GM19452 (cell line): ENCODE measurements at regions not wholly inside any gene's neighbourhood (a gene's known extent, or its start where the extent isn't known, plus 50 kb on each side); places are given as distances from the start of the nearest gene placed in this dataset.

ENCODE experiments used
- ATAC-seq: cut with Tn5 transposase; IDR thresholded peaks from one replicate; pipeline ENCODE4 v1.9.1; 2021; ENCODE audit not compliant: unreplicated experiment

DNA sequence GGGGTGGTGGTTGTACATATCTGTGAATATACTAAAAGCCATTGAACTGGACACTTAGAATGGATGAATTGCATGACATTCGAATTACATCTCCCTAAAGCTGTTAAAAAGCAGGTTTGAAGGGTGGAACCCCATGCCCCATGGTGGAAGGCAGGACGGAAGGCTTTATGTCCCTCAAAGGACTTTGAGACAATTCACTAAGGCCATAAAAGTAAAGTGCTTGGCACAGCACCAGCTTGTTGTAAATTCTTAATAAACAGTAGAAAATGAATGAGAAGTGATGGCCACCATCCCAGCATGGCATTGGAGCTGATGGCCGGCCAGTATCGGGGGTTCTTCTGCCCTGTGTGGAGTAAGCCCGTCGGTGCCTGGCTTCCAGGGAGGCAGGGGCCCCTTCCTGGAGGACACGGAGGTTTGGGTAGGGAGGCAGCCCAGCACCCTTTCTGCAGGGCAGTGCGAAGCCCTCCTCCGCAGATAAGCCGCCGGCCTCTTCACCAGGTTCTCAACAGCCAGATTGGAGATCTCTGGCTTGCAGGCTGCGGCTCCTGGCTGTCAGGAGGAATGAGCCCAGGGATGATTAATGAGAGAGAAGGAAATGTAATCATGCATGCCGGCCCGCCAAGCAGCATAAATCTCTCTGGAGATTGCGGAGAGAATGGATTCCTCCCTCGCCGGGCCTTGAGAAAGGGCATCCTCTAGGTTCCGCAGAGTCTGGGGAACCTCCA is 346.9 kb downstream of the FOXL1 start:
- no peak for ATAC-seq

DNA sequence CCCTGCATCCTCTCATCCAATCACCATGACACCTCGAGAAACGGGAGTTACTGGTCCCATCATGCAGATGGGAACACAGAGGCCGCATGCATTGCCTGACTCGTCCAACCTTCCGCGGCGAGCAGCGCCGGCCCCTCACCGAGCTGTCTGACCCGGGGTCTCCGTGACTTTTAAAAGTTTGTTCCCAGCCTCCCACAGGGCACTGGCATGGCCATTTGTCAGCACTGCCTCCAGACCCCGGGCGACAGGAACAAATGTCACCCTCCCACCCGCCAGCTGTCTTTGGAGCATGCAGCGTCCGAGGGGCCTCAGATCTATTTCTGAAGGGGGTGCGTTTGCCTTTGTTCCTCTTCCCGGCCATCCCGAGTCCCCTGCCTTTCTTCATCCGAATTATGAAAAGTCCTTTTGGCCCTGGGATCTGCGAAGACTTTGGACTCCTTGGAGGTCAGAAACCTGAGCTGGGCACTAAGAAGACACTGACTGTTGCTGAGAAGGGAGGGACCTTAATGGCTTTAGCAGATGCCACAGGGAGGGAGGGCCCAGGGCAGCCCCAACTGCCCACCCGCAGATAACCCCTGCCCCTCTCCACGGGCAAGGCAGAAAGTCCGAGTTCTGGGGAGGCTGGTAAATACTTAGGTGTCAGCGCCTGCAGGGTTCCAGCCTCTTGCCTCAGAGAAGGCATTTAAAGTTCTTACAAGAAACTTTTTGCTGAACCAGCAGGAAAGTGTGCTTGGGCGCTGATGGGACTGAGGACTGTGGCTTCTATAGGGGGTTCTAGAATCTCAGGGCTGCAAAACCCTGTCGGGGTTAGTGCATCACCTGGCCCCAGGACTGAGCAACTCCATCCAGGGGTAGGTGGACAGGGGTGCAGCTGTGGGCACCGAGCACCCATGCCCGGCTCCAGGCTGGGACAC is 348.1 kb downstream of the FOXL1 start:
- no peak for ATAC-seq

DNA sequence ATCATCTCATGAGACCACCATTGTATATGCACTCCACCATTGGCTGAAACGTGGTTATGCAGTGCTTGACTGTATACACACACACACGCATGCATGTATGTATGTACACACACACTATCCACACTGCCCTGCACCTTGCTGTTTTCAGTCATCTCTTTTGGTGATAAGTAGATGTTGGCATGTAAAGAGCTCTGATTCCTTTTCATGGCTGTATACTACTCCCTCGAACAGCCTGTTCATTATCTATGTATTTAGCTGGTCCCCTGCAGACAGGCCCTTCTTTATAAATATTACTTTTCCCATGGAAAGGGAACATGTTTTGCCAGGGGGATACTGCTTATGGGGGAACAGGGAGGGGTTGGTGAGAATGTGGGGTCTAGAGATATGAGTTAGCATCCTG is 349.4 kb downstream of the FOXL1 start:
- no peak for ATAC-seq

DNA sequence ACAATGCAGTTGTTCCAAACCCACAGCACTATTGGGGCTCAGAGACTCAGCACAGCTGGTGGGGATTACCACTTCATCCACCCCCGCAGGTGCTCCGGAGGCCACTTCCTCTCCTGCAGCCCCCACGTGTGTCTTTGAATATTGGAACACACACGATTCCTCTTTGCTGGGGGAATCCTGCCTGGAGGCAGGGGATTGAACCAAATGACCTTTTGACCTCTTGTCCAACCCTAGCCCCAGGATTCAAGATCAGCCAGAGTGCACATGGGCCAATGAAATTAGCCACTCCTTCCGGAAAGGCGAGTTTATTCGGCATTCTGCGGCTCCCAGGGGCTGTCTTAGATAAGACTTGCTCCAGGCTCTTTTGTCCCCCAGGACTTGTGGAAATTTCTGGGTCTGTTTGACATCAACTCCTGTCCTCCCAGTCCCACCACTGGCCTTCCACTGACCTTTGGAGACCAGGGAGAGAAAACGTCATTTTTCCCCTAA is 350.2 kb downstream of the FOXL1 start:
- no peak for ATAC-seq

DNA sequence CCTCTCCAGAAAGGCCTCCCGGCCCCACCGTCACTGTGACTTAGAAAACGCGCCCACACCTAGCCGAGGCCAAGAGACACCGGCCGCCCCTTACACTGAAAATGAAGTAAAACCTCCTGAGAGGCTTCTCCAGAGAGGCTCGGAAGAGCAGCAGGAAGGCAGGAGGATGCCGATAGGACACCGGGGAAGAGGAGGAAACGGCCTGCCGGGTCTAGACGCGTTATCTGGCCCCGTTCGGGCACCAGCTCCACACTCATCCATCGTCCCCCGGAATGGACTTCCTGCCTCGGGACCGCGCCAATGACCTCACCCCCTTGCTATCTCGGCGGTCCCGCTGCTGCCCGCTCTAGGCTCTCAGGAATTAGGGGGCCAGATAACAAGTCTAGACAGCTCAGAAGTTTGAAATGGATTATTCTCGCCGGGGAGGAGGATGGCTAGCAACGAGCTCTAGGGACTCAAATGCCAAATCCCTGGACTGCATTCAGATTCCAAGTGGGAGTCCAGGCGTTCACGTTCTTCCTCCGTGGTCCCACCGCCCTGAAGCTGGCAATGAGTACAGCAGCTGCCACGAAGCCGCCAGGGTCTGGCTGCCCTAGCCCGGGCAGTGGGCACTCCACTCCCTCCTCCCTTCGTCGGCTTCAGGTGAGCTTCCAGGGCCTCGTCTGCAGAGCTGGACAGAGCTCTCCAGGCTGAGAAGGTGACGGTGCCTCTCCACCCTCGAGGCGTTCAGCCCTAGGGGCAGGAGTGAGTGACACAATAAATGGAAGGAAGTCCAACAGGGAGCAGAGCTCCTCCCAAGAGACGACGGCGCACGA is 350.9 kb downstream of the FOXL1 start:
- ATAC-seq = no peak

DNA sequence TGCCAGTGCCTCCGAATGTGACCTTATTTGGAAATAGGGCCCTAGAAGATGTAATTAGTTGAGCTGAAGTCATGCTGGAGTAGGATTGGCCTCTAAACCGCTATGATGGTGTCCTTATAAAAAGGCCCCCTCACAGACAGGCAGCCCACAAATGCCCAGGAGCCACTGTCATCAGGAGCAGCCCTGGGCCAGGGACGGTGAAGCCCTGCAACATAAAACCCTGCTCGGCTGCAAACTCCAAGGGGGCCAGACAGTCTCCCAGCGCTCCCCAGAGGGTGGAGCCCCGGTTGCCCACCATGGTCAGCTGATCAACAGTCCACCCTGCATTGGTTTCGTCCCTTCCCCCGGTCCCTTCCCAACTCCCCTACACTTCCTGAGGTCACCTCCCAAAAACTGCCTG is 351.7 kb downstream of the FOXL1 start:
- ATAC-seq = no peak

DNA sequence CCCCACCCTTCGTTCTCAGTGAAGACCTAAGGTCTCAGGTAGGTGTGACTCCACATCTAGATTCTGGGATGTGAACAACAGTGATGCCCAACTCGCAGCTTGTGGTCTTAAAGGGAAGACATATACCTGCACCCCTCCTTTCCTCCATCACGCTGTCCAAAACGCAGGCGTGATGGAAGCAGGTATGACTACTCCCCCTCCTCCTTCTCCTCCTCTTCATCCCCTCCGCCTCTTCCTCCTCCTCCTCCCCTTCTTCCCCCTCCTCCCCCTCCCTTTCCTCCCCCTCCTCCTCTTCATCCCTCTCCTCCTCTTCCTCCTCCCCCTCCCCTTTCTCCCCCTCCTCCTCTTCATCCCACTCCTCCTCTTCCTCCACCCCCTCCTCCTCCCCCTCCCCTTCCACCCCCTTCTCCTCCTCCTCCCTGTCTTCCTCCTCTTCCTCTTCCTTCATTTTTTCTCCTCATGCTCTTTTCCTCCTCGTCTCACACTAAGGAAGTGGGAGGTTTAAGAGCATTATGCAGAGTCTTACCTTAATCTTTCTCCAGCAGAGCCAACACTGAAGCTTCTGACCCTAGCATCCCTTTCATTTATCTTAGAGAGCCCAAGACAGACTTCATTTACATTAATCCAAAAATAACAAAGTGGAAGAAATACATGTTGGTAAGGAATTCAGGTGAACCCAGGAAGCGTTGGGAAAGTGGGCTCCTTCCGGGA is 352.5 kb downstream of the FOXL1 start:
- no peak for ATAC-seq

DNA sequence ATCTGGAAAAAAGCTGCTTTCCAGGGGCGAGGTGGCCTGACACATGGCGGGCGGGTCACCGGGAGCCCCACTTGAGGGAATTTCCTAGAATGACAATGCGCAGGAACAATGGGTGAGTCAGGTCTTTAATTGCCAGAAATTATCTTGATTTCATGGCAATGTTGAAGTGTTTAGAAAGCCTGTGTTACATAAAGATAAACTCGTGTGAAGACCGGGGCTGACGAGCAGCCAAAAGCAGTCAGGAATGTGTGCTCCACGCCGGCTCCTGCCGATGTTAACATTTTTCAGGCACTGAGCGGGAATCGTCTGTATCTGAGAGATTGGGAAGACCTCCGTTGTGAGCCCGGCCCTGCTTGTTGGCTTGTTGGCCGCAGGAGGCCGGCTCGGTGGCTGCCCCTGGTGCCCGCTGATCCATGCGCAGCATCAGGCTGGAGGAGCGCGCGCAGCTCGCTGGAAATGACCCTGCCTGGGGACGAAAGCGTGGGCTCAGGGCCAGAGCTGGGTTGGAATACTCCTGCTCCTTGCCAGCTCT is 353.1 kb downstream of the FOXL1 start:
- no peak for ATAC-seq

DNA sequence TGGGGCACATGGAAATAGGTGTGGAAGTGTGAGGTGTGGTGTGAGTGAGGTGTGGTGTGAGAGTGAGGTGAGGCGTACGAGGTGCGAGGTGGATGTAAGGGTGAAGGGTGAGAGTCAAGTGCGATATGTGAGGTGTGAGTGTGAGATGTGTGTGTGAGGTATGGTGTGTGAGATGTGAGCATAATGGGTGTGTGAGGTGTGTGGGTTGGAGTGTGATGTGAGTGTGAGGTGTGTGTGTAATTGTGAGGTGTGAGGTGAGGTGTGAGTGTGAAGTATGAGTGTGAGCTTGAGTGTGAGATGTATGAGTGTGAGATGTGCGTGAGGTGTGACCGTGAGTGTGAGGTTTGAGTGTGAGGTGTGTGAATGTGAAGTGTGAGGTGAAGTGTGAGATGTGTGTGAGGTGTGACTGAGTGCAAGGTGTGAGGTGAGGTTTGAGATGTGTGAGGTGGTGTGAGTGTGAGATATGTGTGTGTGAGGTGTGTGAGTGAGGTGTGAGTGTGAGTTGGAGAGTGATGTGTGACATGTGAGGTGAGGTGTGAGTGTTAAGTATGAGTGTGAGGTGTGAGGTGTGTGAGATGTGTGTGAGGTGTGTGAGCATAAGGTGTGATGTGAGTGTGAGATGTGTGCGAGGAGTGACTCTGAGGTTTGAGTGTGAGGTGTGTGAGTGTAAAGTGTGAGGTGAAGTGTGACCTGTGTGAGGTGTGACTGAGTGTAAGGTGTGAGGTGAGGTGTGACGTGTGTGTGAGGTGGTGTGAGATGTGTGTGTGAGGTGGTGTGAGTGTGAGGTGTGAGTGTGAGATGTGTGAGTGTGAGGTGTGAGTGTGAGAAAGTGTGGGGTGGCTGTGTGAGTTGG is 354.0 kb downstream of the FOXL1 start:
- no peak for ATAC-seq

DNA sequence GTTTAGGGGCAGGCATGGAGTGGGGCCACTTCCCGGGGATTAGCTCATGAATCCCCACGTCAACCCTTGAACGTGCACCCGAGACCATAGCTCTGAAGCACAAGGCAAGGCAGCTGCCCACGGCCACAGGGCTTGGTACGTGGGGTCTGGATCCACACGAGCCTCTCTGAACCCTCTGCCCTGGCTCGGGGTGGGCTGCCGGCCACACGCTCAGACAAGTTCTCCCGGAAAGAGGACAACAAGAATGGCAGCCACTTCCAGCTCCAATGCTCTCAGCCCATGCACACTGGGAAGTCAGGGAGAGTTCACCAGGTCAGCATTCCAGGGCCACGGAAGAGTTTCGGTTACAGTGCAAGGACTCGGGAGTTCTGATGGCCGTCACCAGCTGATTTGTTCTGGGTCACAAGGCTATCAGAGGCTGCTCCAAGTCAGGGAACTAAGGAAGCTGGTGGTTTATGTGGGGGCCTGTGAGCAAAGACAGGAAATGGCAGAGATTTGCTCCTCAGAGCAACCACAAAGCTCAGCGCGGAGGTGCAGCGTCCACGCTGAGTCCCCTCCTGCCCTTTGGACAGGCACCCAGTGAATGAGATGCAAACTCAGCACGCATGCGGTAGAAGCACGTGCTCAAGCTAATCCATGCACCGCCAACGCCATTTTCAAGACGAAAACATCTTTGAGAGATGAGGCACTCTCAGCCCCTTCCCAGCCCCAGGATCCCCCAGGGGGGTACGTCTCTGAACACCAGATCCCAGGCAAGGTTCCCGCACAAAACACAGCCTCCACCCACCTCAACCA is 356.4 kb downstream of the FOXL1 start:
- ATAC-seq = no peak

DNA sequence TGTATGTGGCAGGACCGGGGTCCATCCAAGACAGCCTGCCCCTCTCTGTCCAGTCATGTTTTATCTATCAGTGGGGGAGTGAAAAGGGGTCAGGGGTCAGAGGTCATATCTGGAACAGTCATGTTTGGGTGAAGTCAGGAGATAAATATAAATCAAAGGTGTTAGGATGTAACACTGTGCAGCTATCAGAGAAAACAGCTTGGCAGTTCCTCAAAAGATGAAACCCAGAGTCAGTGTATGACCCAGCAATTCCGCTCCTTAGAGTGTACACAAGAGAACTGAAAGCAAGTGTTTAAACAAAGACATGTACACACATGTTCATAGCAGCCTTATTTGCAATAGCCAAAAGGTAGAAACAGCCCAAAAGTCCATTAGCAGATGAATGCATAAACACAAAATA is 361.3 kb downstream of the FOXL1 start:
- ATAC-seq = no peak

DNA sequence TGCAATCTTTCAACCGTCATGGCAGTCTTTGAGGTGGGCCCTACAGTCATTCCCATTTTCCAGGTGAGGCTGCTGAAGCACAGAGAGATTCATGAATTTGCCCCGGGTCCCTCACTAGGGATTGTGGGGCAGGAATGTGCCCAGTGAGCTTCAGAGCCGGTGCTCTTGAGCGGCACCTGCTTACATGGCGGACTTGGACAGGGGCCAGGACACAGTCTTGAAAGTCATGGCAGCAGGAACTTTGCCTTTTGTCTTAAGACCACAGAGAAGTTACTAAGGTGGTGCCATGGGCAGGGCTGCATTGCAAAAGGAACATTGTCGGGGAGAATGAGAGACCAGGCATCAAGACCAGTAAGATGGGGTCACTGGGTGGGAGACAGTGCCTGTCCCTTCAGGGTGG is 363.4 kb downstream of the FOXL1 start:
- no peak for ATAC-seq

DNA sequence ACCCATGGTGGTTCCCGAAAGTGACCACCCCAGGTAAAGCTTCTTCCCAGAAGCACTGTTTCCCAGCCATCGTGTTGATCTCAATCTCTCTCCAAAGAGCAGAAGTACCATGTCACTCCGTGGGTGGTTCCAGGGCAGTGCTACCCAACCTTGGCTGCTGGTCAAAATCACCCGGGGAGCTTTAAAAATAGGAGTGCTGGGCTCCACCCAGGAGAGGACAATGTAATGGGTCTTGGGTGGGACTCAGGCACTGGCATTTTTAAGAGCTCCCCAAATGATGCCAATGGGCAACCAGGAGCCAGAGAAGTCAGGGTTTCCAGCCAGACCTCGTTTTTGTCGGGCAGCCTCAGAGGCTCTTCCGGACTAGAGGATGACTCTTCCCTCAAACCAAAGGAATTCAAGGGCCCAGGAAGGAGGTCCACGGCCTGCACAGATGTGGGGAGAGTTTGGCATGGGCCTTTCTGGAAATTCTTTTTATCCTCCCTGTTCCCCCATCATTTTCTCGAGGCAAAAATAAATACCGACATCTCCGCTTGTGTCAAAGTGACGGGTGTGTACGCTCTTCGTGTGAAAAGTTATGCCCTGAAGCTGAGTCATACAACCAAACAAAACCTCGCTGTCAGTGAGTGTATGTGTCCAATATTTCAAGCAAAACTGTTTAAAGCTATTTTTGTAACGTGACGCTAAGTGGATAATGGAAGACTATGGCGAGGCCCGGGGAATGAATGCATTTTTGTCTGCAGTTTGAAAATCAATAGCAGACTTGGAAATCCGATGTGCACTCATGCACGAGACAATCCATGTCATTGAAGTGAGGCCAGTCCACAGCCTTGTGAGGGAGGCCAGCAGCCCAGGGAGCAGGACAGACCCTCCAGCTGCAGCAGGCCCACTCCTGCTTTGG is 364.1 kb downstream of the FOXL1 start:
- no peak for ATAC-seq

DNA sequence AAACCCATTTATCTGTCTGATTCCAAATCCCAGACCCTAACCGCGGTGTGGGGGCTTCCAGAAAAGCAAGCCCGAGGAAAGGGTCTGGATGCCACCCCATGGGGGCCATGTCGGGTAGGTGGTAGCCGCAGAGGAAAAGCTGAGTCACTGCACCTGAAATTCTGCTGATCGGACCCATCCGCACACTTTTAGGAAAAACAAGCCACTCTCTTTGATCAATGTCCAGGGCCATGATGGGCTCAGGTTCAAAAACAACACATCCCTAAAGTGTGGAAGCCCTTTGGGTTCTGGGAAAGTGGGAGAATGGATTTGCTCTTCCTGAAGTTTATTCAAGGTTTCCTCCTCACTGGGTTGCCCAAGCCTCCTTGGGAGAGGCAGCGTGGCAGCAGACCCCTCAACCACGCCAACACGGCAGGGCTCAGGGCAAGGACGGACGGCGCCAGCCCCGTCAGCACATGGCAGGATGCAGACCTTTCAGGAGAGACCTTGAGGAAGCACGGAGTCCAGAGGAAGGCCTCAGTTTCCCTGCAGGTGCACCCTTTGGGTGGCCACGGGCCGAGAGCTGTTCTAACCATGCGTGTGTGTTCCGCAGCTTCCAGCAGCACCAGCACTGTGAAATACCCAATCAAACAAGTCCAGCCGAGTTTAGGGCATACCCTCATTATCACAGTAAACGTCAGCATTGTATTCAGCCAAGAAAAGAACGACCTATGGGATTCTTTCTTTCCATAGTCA is 367.0 kb downstream of the FOXL1 start:
- ATAC-seq = no peak

DNA sequence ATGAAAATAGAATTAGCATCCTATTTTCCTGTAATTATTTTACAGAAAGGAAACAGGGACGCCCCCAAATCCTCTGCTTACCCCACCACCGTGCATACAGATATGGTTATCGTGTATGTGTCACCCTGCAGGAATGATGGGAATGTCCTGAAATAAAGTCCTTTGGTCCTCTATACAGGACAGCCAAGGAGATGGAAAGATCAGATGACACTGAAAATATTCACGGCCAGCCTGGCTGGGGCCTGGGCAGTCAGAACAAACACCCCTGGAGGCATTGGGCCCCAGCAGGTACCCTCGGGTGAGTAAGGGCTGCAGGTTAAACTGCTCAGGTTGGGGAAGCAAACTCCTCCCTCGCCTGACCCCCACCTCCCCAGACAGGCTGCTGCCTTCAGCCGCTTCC is 368.0 kb downstream of the FOXL1 start:
- no peak for ATAC-seq

DNA sequence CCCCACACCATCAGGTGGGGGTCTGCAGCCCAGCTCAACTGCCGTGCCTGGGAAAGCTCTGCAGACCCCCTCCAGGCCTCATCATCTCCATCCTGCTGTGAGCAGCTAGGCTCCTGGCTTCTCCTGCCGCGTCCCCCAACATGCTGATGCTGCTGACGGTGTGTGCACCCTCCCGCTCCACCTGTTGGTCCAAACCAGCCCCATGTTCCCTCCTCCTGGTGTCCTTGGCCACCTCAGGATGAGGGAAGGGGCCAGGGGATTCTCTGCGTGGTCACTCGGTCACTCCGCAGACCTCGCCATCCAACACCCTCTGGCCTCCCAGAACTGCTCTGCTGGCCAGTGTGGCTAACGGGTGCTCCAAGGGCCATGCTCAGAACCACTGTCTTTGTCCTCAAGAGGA is 368.6 kb downstream of the FOXL1 start:
- ATAC-seq = no peak

DNA sequence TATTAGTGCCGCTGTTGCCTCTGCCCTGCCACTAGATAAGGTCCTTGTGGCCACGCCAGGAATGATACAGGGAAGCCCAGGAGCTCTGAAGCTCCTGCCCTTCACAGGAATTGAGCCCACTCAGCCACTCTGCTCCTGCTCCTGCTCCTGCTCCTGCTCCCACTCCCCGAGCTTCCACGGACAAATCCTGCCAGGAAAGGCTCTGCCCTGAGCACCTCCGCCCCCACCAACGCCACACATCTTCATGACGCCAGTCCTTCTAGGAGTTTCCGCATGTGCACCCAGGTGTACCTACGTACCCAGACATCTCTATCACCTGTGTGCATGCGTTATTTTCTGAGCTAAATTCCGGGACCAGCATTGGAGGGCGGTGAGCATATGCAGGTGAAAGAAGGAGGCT is 369.1 kb downstream of the C16orf95 start:
- ATAC-seq = no peak
